GM12892 (cell line): ENCODE measurements at regions not wholly inside any gene's neighbourhood (a gene's known extent, or its start where the extent isn't known, plus 50 kb on each side); places are given as distances from the start of the nearest gene placed in this dataset.

Source experiments
- POLR2A ChIP-seq: IDR thresholded peaks from 2 replicates; pipeline ENCODE4 v1.6.1; 2011; ENCODE audit warnings: low read depth, low read length, control low read depth
- POLR2AphosphoS5 ChIP-seq: IDR thresholded peaks from 2 replicates; pipeline ENCODE4 v1.6.1; 2011; ENCODE audit warnings: low read depth, low read length, control low read depth
- TAF1 ChIP-seq: IDR thresholded peaks from 2 replicates; pipeline ENCODE4 v1.6.1; 2011; ENCODE audit warnings: low read depth, mild to moderate bottlenecking, control low read depth, low read length, borderline replicate concordance

DNA sequence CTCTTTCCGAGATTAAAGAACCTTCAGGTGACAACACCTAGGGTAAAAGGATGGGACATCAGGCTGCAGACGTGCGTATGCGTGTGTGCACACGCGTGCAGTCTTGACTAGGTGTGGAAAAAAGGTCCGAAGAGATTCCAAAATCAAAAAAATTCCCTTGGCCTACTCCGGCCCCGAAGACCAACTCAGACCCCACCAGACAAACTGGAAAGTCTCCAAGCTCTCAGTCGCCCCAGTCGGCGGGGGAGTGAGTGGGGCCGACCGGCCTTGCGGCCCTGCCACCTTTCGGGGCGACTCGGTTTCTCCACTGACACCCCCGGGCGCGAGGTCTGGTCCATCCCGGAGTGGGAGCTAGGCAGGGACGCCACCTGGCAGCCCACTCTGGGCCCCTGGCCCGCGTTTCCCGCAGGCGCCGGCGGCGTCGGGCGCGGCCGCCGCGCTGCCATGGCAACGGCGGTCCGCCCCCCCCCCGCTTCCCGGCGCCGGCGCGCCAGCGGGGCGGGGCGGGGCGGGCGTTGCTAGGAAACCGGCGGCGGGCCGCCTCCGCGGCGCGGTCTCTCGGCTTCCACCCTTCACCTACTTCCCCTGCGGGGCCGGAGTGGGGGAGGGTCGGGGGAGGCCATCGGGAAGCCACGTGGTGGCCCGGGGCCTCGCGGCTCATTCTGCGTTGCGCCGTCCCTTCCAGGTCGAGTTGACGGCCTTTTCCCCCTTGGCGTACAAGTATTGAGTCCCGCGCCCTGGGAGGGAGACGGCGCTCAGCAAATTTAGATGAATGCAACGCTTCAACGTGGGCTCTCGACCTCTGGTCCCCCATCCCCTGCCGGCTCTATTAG is 253.1 kb downstream of the EFCAB11 start:
- TF ChIP-seq POLR2AphosphoS5: no peak
- TF ChIP-seq TAF1: no peak
- TF ChIP-seq POLR2A: no peak
